HUES64 (cell line): ENCODE measurements at regions not wholly inside any gene's neighbourhood (a gene's known extent, or its start where the extent isn't known, plus 50 kb on each side); places are given as distances from the start of the nearest gene placed in this dataset.

Experiments
- H3K27ac ChIP-seq: 2 replicates; pipeline ENCODE4 v1.7.0; 2013; ENCODE audit warnings: low read depth, low read length, inconsistent platforms
- H3K27me3 ChIP-seq: 2 replicates; pipeline ENCODE4 v1.6.1; 2013; ENCODE audit warnings: mild to moderate bottlenecking, low read length; ENCODE audit not compliant: insufficient read depth
- H3K36me3 ChIP-seq: 2 replicates; pipeline ENCODE4 v1.6.1; 2013; ENCODE audit warnings: mild to moderate bottlenecking, low read length; ENCODE audit not compliant: insufficient read depth
- H3K4me1 ChIP-seq: 2 replicates; pipeline ENCODE4 v1.6.1; 2013; ENCODE audit warnings: mild to moderate bottlenecking, low read length, moderate library complexity; ENCODE audit not compliant: insufficient read depth
- H3K4me3 ChIP-seq: 2 replicates; pipeline ENCODE4 v1.5.1; 2013; ENCODE audit warnings: mild to moderate bottlenecking, low read length, moderate library complexity
- H3K9ac ChIP-seq: 2 replicates; pipeline ENCODE4 v1.6.1; 2013; ENCODE audit warnings: mild to moderate bottlenecking, low read depth, low read length
- H3K9me3 ChIP-seq: 2 replicates; pipeline ENCODE4 v1.6.1; 2013; ENCODE audit warnings: low read depth, low read length; ENCODE audit not compliant: insufficient read depth
- WGBS: fragments of 150-250, 120-280 bp; methylation state at CpG from one replicate; pipeline ENCODE4 v1.1.7; 2013; ENCODE audit warnings: missing lambda C conversion rate; 5-methylcytosine and 5-hydroxymethylcytosine counted together

DNA sequence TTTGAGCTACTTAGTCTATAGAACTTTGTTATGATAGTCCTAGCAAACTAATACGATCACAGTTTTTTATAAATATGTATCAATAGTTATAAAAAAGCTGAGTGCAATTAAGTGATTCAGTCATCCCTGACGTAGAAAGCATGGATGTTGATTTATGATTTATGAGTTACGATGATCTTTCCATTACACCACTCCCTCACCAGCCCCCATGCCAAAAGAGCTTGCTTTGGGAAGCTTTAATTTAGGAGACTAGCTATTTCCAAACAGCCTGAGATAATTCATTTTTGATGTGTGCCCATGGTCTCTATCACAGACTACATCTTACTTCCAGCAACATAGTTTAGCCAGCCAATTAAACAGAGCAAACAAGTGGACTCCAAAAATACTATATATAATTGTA, 256.8 kb downstream of the GABRG2 start:
- Histone ChIP-seq H3K9ac (no peak overlapping the region), H3K36me3 (no peaks in the 10 kb centered on the region), H3K4me1 (peaks cover 7% of the 10 kb centered on the region; the same call in 1 of the 2 replicates), H3K4me3 (no peak overlapping the region), H3K9me3 (no peaks in the 10 kb centered on the region), H3K27ac (no peak overlapping the region), H3K27me3 (no peaks in the 10 kb centered on the region)
- no CpG with 5 or more reads among the region's 3 CpGs for WGBS

DNA sequence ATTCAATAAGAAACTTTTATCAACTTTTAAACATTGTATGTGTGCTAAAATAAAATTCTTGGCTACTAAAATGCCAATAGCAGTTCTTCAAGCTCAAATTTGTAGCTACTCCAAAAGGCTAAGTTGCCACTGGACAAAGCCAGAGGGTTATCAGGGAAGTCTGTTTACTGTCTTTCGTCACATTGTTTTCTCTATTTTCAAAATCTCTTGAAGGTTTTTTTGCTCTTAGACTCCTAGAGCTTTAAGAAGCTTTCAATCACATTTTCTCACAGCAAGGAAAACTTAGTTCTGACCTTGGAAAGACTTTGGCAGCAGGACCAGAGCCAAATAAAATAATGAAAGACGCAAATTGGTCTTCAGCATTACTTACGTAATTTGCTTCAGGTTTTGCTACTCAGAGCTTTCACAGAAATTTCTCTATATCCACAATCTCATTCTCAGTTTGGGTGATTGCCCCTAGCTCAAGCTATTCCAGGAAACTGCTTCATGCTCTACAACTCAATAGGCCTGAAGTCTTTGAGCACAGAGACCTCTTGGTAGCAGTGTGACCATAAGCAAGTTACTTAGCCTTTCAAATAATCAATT, 257.7 kb downstream of the GABRG2 start:
- Histone ChIP-seq H3K4me3 (no peak overlapping the region), H3K9ac (no peak overlapping the region), H3K27me3 (no peaks in the 10 kb centered on the region), H3K27ac (no peak overlapping the region), H3K36me3 (no peaks in the 10 kb centered on the region), H3K4me1 (peaks cover 7% of the 10 kb centered on the region; the same call in 1 of the 2 replicates), H3K9me3 (no peaks in the 10 kb centered on the region)
- 95% methylated on average over 3 of the region's 3 CpGs for WGBS

DNA sequence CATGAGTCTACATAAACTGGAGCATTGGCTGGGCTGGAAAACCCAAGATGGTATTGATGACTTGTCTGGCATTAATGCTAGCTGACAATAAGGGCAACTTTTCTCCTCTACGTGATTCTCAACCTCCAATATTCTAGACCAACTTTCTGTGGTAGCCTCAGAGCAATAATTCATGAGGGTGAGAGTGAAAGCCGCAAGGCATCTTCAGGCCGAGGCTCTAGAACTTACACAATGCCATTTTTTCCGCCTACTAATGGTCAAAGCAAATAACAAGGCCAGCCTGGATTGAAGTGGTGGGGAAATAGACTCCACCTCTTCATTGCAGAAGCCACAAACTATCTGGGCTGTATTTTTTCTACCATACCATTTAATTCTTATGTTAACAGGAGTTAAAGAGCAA, 267.4 kb downstream of the GABRG2 start:
- no peak overlapping the region for H3K9ac ChIP-seq
- WGBS, result 92% methylated on average over 4 of the region's 4 CpGs
- H3K4me3 ChIP-seq, result no peak overlapping the region
- no peaks in the 10 kb centered on the region for H3K4me1 ChIP-seq
- no peak overlapping the region for H3K27ac ChIP-seq
- no peaks in the 10 kb centered on the region for H3K9me3 ChIP-seq
- H3K27me3 ChIP-seq, result no peaks in the 10 kb centered on the region
- H3K36me3 ChIP-seq, result no peaks in the 10 kb centered on the region

DNA sequence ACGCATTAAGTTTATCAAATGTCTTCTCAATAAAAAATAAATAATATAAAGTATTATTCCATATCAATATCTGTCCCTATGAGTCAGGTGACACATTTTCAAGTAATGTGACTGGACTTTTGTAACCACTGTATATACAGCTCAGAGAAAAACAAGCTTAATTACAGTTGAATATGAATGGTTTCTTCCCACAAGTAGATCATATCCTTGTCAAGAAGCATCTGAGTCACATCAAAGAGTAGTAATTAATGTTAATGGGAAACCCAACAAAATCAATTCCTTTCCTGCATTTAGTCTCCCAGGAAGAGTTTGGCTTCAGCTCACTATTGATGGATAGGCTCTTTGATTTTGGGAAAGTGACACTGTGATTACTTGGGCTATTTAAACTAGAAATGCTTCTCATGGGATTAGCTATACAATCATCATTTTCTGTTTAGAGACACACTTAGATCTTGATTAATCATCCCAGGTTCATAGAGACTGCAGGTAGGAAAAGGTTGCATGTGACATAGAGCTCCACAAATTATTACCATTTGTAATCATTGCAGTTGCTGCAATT, 292.9 kb downstream of the GABRG2 start:
- Histone ChIP-seq H3K27ac (no peak overlapping the region), H3K9ac (no peak overlapping the region), H3K27me3 (no peaks in the 10 kb centered on the region), H3K4me3 (no peak overlapping the region), H3K4me1 (no peaks in the 10 kb centered on the region), H3K36me3 (no peaks in the 10 kb centered on the region), H3K9me3 (no peaks in the 10 kb centered on the region)
- no CpG with 5 or more reads among the region's 1 CpG for WGBS

DNA sequence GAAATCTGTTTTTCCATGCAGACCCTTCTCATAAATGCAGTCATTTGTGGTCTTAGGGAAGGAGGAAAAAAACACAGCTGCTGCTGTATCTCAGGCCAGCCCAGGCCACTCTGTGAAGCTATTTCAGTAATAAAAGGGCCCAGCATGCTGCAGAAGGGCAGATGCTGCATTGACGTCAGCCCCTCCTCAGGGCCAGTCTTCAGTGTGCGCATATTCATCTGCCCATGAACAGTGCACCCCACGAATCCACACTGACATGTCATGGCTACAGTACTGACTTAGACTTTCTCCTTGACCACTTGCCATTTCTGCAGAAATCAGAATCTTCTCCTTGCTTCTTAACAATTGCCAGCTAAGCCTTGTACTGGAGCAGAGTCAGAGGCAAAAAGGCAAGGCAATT, 304.7 kb downstream of the GABRG2 start:
- H3K36me3 ChIP-seq, result no peaks in the 10 kb centered on the region
- peak overlapping the region; percentile 94; the same call in 1 of the 2 replicates for H3K27ac ChIP-seq
- H3K4me3 ChIP-seq, result no peak overlapping the region
- peaks cover 20% of the 10 kb centered on the region for H3K9me3 ChIP-seq
- 34% methylated on average over 3 of the region's 3 CpGs for WGBS
- H3K27me3 ChIP-seq, result no peaks in the 10 kb centered on the region
- H3K4me1 ChIP-seq, result peaks cover 13% of the 10 kb centered on the region; the same call in 1 of the 2 replicates
- no peak overlapping the region for H3K9ac ChIP-seq

DNA sequence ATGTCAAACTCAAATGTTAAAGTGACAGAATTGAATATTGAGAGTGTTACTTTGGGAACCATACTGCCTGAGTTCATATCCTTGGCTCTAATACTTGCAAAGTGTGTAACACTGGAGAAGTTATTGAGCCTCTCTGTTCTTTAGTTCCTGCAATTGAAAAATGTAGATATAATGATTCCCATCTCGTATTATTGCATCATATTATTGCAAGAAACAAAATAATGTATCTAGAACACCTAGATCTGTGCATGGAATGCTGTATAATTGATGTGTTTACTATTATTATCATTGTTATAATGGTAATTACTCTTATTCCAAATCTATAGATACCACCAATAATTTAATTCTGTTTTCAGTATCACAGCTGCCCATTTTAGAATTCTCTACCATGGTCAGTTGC, 310.3 kb downstream of the GABRG2 start:
- peaks cover 7% of the 10 kb centered on the region; the same call in 1 of the 2 replicates for H3K4me1 ChIP-seq
- no peak overlapping the region for H3K9ac ChIP-seq
- no CpG with 5 or more reads among the region's 1 CpG for WGBS
- H3K27me3 ChIP-seq, result no peaks in the 10 kb centered on the region
- H3K4me3 ChIP-seq, result no peak overlapping the region
- H3K27ac ChIP-seq, result no peak overlapping the region
- no peaks in the 10 kb centered on the region for H3K36me3 ChIP-seq
- no peaks in the 10 kb centered on the region for H3K9me3 ChIP-seq

DNA sequence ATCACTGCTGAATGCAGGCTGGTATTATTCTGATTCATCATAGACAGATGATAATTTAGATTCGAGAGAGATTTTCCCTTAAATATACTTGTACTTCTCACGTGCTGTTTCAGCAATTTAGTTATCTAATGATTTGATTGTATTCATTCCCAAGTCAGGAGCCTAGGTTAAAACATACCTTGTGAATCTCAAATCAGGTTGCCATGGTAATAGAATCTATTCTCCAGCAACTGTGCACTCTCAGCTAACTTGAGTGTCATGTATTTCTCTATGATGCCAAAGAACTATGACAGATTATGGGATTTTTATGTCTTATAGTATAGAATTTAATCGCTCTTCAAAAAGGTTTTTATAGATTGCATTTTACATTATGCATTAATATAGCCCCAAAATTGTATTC, 315.3 kb downstream of the GABRG2 start:
- WGBS, result 86% methylated on average over 1 of the region's 3 CpGs
- no peaks in the 10 kb centered on the region for H3K27me3 ChIP-seq
- H3K27ac ChIP-seq, result no peak overlapping the region

DNA sequence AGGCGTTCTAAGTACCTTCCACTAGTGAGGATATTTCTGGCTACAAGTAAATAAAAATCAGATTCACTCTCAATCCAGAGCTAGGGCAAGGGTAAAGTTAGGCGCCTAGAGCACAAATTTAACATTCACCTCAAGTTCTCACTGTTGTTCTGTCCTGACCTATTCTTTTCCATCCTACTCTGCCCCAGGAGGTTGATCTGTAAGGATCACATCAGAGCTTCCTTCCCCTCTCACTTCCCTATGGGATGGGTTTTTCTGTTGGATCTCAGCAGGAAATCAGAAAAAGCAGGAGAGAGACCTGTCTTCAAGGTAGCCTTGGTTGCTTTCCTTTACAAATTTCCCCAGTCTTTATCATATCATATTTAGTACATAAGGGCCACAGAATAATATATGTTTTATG, 316.7 kb downstream of the GABRG2 start:
- Histone ChIP-seq H3K9me3 (no peaks in the 10 kb centered on the region), H3K4me3 (no peak overlapping the region), H3K9ac (no peak overlapping the region), H3K36me3 (no peaks in the 10 kb centered on the region), H3K27me3 (no peaks in the 10 kb centered on the region), H3K4me1 (no peaks in the 10 kb centered on the region), H3K27ac (no peak overlapping the region)
- WGBS, result 75% methylated on average over 2 of the region's 2 CpGs

More for the DNA sequence above, 315.3 kb downstream of the GABRG2 start:
- H3K4me3 ChIP-seq, result no peak overlapping the region
- H3K9me3 ChIP-seq, result no peaks in the 10 kb centered on the region
- H3K9ac ChIP-seq, result no peak overlapping the region
- no peaks in the 10 kb centered on the region for H3K36me3 ChIP-seq
- no peaks in the 10 kb centered on the region for H3K4me1 ChIP-seq

DNA sequence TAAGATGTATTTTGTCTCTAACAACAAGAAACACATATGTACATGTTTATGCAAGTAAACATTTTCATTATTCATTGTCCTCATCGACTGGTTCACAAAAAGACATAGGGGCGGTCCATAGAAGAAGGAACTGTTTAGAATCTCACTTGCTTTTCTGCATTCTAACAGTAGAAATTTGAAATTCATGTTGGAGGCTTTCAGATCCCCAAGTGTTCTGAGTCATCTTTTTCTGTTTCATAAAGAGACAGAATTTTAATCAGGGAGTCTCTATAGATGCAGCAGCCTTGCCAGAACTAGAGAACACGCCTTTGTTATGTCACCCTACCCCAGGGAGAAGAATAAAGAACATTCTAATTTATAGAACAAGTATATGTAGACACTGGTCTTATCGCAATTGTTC, 324.3 kb downstream of the GABRG2 start:
- no peaks in the 10 kb centered on the region for H3K9me3 ChIP-seq
- no peaks in the 10 kb centered on the region for H3K36me3 ChIP-seq
- no peak overlapping the region for H3K27ac ChIP-seq
- no peaks in the 10 kb centered on the region for H3K4me1 ChIP-seq
- H3K27me3 ChIP-seq, result no peaks in the 10 kb centered on the region
- WGBS, result 100% methylated on average over 2 of the region's 4 CpGs
- H3K4me3 ChIP-seq, result no peak overlapping the region
- no peak overlapping the region for H3K9ac ChIP-seq

DNA sequence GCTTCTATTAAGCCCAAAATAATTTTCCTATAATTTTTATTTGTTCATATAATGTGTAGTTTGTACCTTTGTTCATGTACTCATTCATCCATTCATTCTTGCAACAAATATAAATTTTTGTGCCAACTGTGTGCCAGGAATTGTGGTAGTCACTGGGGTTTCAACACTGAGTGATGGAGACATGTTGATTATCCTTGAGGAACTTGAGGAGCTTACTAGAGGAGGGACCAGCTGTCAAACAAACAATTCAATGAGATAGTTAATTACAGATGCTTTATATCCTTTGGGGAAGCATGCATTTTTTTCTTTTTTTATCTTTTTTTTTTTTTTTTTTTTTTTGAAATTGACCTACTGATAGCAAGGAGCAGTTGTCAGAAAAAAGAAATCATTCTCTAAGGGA, 324.8 kb downstream of the GABRG2 start:
- no peaks in the 10 kb centered on the region for H3K9me3 ChIP-seq

DNA sequence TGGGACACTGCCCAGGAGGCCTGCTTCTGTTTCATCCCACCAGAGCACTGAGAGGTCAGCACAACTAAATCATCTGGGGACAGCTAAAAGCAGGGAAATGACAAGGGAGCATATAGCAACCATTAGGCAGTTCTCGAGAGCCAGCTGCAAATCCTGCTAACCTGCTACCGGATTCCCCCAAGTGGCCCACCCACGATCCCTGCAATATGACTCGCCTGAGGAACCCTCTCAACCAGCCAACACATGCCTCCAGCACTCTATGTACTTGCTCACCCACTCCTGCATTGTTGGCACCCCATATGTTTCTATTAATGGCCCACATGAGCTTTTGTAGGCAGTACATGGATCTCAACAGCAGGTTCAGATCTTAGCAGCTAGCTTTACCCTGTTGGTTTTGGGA, 326.0 kb downstream of the GABRG2 start:
- no peak overlapping the region for H3K27ac ChIP-seq
- H3K4me3 ChIP-seq, result no peak overlapping the region
- no peaks in the 10 kb centered on the region for H3K36me3 ChIP-seq
- no peaks in the 10 kb centered on the region for H3K27me3 ChIP-seq
- no peaks in the 10 kb centered on the region for H3K9me3 ChIP-seq
- no peaks in the 10 kb centered on the region for H3K4me1 ChIP-seq
- 96% methylated on average over 4 of the region's 4 CpGs for WGBS
- no peak overlapping the region for H3K9ac ChIP-seq

More for the DNA sequence above, 324.8 kb downstream of the GABRG2 start:
- Histone ChIP-seq H3K27me3 (no peaks in the 10 kb centered on the region), H3K4me3 (no peak overlapping the region), H3K9ac (no peak overlapping the region), H3K4me1 (no peaks in the 10 kb centered on the region), H3K36me3 (no peaks in the 10 kb centered on the region), H3K27ac (no peak overlapping the region)

DNA sequence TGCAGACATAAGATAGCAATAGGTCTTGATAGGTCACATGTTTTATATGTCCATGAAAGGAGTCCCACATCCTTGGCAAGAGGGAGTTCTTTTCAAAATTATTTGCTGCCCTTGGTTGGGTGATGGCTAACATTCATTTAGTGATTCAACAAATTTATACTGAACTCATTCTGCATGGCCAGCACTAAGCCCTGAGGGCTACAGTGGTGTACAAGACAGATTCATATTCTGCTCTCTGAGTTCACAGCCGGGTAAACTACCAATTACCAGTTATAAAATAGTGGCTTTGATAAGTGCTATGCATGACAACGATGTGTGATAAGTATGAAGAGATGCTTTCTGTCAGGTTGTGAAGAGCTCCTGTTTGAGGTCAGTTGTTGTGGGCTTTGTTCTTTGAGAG, 340.0 kb downstream of the GABRG2 start:
- Histone ChIP-seq H3K4me1 (no peaks in the 10 kb centered on the region), H3K9me3 (no peaks in the 10 kb centered on the region), H3K4me3 (no peak overlapping the region), H3K27ac (no peak overlapping the region), H3K36me3 (no peaks in the 10 kb centered on the region), H3K27me3 (no peaks in the 10 kb centered on the region), H3K9ac (no peak overlapping the region)
- WGBS, result 80% methylated on average over 2 of the region's 2 CpGs
